Mesendoderm (in vitro differentiated cells): ENCODE measurements at regions not wholly inside any gene's neighbourhood (a gene's known extent, or its start where the extent isn't known, plus 50 kb on each side); places are given as distances from the start of the nearest gene placed in this dataset.

ENCODE experiments used
- DNase-seq: peaks from one replicate; pipeline ENCODE4 v3.0.0; 2013
- H2AK5ac ChIP-seq: 2 replicates; pipeline ENCODE4 v1.6.1; 2013; ENCODE audit warnings: low read length, inconsistent platforms
- H2BK120ac ChIP-seq: 2 replicates; pipeline ENCODE4 v1.6.1; 2013; ENCODE audit warnings: low read depth, mild to moderate bottlenecking, low read length, moderate library complexity, mixed read lengths
- H2BK15ac ChIP-seq: replicated peaks from 2 replicates; pipeline ENCODE4 v1.6.1; 2013; ENCODE audit warnings: low read depth, mild to moderate bottlenecking, moderate library complexity
- H2BK5ac ChIP-seq: 2 replicates; pipeline ENCODE4 v1.6.1; 2013; ENCODE audit warnings: low read length, inconsistent platforms
- H3K18ac ChIP-seq: 2 replicates; pipeline ENCODE4 v1.6.1; 2013; ENCODE audit warnings: mild to moderate bottlenecking, low read length, mixed read lengths
- H3K23ac ChIP-seq: one replicate; pipeline ENCODE4 v1.6.1; 2013; ENCODE audit warnings: low read length
- H3K27ac ChIP-seq: 2 replicates; pipeline ENCODE4 v1.5.1; 2013; ENCODE audit warnings: low read depth, mild to moderate bottlenecking, inconsistent platforms, low read length, moderate library complexity
- H3K27me3 ChIP-seq: 2 replicates; pipeline ENCODE4 v1.6.1; 2013; ENCODE audit warnings: low read length, control low read depth, mild to moderate bottlenecking, inconsistent platforms; ENCODE audit not compliant: insufficient read depth, poor library complexity
- H3K36me3 ChIP-seq: 2 replicates; pipeline ENCODE4 v1.6.1; 2013; ENCODE audit warnings: low read length, inconsistent platforms; ENCODE audit not compliant: control insufficient read depth, insufficient read depth
- H3K4ac ChIP-seq: one replicate; pipeline ENCODE4 v1.6.1; 2013; ENCODE audit warnings: low read depth, mild to moderate bottlenecking, low read length, moderate library complexity
- H3K4me1 ChIP-seq: 2 replicates; pipeline ENCODE4 v1.6.1; 2013; ENCODE audit warnings: low read depth, low read length, inconsistent platforms; ENCODE audit not compliant: control insufficient read depth
- H3K4me2 ChIP-seq: 2 replicates; pipeline ENCODE4 v1.6.1; 2013; ENCODE audit warnings: low read length
- H3K4me3 ChIP-seq: 2 replicates; pipeline ENCODE4 v1.5.1; 2013; ENCODE audit warnings: mild to moderate bottlenecking, low read length
- H3K56ac ChIP-seq: one replicate; pipeline ENCODE4 v1.6.1; 2013; ENCODE audit warnings: low read length
- H3K79me1 ChIP-seq: 2 replicates; pipeline ENCODE4 v1.6.1; 2013; ENCODE audit warnings: low read length, inconsistent platforms
- H3K79me2 ChIP-seq: 2 replicates; pipeline ENCODE4 v1.6.1; 2013; ENCODE audit warnings: mild to moderate bottlenecking, low read length; ENCODE audit not compliant: control insufficient read depth, insufficient read depth
- H3K9ac ChIP-seq: 2 replicates; pipeline ENCODE4 v1.6.1; 2013; ENCODE audit warnings: low read length, inconsistent platforms
- H4K5ac ChIP-seq: one replicate; pipeline ENCODE4 v1.6.1; 2013; ENCODE audit warnings: low read length
- H4K8ac ChIP-seq: one replicate; pipeline ENCODE4 v1.6.1; 2013; ENCODE audit warnings: low read depth, mild to moderate bottlenecking, control low read depth, low read length, moderate library complexity
- WGBS: extraction: QIAGEN DNeasy Blood & Tissue Kit; methylation state at CpG from one replicate; pipeline ENCODE4 v1.1.7; 2013; ENCODE audit warnings: low lambda C conversion rate, missing lambda C conversion rate; ENCODE audit not compliant: insufficient coverage; ENCODE audit errors: extremely low coverage; 5-methylcytosine and 5-hydroxymethylcytosine counted together

GRCh38 chrX:124981420-124981819 lies 338.3 kb upstream of the TEX13C start:
- H4K8ac ChIP-seq = no peak overlapping the region
- H3K23ac ChIP-seq = no peak overlapping the region
- no peak overlapping the region for H3K56ac ChIP-seq
- H3K4me1 ChIP-seq = no peaks in the 10 kb centered on the region
- H3K9ac ChIP-seq = no peak overlapping the region
- DNase-seq = no peak
- no peaks in the 10 kb centered on the region for H3K79me2 ChIP-seq
- H3K4me2 ChIP-seq = no peak overlapping the region
- no peak overlapping the region for H3K4me3 ChIP-seq
- H3K36me3 ChIP-seq = no peaks in the 10 kb centered on the region
- H2BK120ac ChIP-seq = no peak overlapping the region
- no peak overlapping the region for H2BK15ac ChIP-seq
- H2BK5ac ChIP-seq = no peak overlapping the region
- H3K4ac ChIP-seq = no peak overlapping the region
- H3K27me3 ChIP-seq = no peaks in the 10 kb centered on the region
- no peak overlapping the region for H3K18ac ChIP-seq
- H3K27ac ChIP-seq = no peak overlapping the region
- no peak overlapping the region for H2AK5ac ChIP-seq
- no CpG with 5 or more reads among the region's 1 CpG for WGBS
- H4K5ac ChIP-seq = no peak overlapping the region
- no peaks in the 10 kb centered on the region for H3K79me1 ChIP-seq

GRCh38 chrX:124984140-124984813 lies 335.4 kb upstream of the TEX13C start:
- no CpG with 5 or more reads among the region's 3 CpGs for WGBS
- no peaks in the 10 kb centered on the region for H3K27me3 ChIP-seq
- no peak overlapping the region for H3K23ac ChIP-seq
- H2BK5ac ChIP-seq = no peak overlapping the region
- H2BK15ac ChIP-seq = no peak overlapping the region
- no peak overlapping the region for H3K56ac ChIP-seq
- no peak overlapping the region for H2BK120ac ChIP-seq
- H3K27ac ChIP-seq = no peak overlapping the region
- no peaks in the 10 kb centered on the region for H3K79me1 ChIP-seq
- H3K79me2 ChIP-seq = no peaks in the 10 kb centered on the region
- H3K4me3 ChIP-seq = no peak overlapping the region
- H3K4ac ChIP-seq = no peak overlapping the region
- no peaks in the 10 kb centered on the region for H3K4me1 ChIP-seq
- no peak for DNase-seq
- H3K9ac ChIP-seq = no peak overlapping the region
- H4K5ac ChIP-seq = no peak overlapping the region
- no peak overlapping the region for H4K8ac ChIP-seq
- H3K18ac ChIP-seq = no peak overlapping the region
- no peak overlapping the region for H2AK5ac ChIP-seq
- H3K36me3 ChIP-seq = no peaks in the 10 kb centered on the region
- H3K4me2 ChIP-seq = no peak overlapping the region

- Histone ChIP-seq H3K27me3 (no peaks in the 10 kb centered on the region), H4K8ac (no peak overlapping the region), H3K4me1 (no peaks in the 10 kb centered on the region), H4K5ac (no peak overlapping the region), H3K23ac (no peak overlapping the region), H3K9ac (no peak overlapping the region), H2AK5ac (no peak overlapping the region), H3K27ac (no peak overlapping the region), H3K4me3 (no peak overlapping the region), H2BK5ac (no peak overlapping the region), H2BK120ac (no peak overlapping the region), H2BK15ac (no peak overlapping the region), H3K4ac (no peak overlapping the region), H3K79me1 (no peaks in the 10 kb centered on the region), H3K56ac (no peak overlapping the region), H3K4me2 (no peak overlapping the region), H3K18ac (no peak overlapping the region), H3K79me2 (no peaks in the 10 kb centered on the region), H3K36me3 (no peaks in the 10 kb centered on the region)
- DNase-seq = no peak
- no CpG with 5 or more reads among the region's 3 CpGs for WGBS
Measured at GRCh38 chrX:124986284-124986683, 333.4 kb upstream of the TEX13C start.

GRCh38 chrX:124993735-124994134 lies 325.9 kb upstream of the TEX13C start:
- no peak overlapping the region for H2BK5ac ChIP-seq
- no peak overlapping the region for H3K23ac ChIP-seq
- no peak overlapping the region for H3K18ac ChIP-seq
- no peak overlapping the region for H2AK5ac ChIP-seq
- no peak overlapping the region for H2BK15ac ChIP-seq
- no peak overlapping the region for H3K27ac ChIP-seq
- no peaks in the 10 kb centered on the region for H3K79me2 ChIP-seq
- H3K4ac ChIP-seq = no peak overlapping the region
- H3K36me3 ChIP-seq = no peaks in the 10 kb centered on the region
- DNase-seq = no peak
- H3K27me3 ChIP-seq = no peaks in the 10 kb centered on the region
- WGBS = no CpG with 5 or more reads among the region's 1 CpG
- H3K4me2 ChIP-seq = no peak overlapping the region
- H4K5ac ChIP-seq = no peak overlapping the region
- H4K8ac ChIP-seq = no peak overlapping the region
- H3K4me1 ChIP-seq = no peaks in the 10 kb centered on the region
- H2BK120ac ChIP-seq = no peak overlapping the region
- H3K9ac ChIP-seq = no peak overlapping the region
- no peak overlapping the region for H3K56ac ChIP-seq
- H3K79me1 ChIP-seq = no peaks in the 10 kb centered on the region
- H3K4me3 ChIP-seq = no peak overlapping the region

- Histone ChIP-seq H2BK120ac (no peak overlapping the region), H3K4me3 (no peak overlapping the region), H3K79me1 (no peaks in the 10 kb centered on the region), H3K79me2 (no peaks in the 10 kb centered on the region), H3K18ac (no peak overlapping the region), H4K8ac (no peak overlapping the region), H3K23ac (no peak overlapping the region), H3K27me3 (no peaks in the 10 kb centered on the region), H4K5ac (no peak overlapping the region), H3K56ac (no peak overlapping the region), H3K27ac (no peak overlapping the region), H2BK15ac (no peak overlapping the region), H3K4me1 (no peaks in the 10 kb centered on the region), H3K36me3 (no peaks in the 10 kb centered on the region), H3K9ac (no peak overlapping the region), H2AK5ac (no peak overlapping the region), H3K4me2 (no peak overlapping the region), H3K4ac (no peak overlapping the region), H2BK5ac (no peak overlapping the region)
- no peak for DNase-seq
- no CpG with 5 or more reads among the region's 4 CpGs for WGBS
Measured at GRCh38 chrX:124994404-124994803, 325.3 kb upstream of the TEX13C start.
